ENCODE measurements at regions not wholly inside any gene's neighbourhood (a gene's known extent, or its start where the extent isn't known, plus 50 kb on each side); places are given as distances from the start of the nearest gene placed in this dataset.

DNA sequence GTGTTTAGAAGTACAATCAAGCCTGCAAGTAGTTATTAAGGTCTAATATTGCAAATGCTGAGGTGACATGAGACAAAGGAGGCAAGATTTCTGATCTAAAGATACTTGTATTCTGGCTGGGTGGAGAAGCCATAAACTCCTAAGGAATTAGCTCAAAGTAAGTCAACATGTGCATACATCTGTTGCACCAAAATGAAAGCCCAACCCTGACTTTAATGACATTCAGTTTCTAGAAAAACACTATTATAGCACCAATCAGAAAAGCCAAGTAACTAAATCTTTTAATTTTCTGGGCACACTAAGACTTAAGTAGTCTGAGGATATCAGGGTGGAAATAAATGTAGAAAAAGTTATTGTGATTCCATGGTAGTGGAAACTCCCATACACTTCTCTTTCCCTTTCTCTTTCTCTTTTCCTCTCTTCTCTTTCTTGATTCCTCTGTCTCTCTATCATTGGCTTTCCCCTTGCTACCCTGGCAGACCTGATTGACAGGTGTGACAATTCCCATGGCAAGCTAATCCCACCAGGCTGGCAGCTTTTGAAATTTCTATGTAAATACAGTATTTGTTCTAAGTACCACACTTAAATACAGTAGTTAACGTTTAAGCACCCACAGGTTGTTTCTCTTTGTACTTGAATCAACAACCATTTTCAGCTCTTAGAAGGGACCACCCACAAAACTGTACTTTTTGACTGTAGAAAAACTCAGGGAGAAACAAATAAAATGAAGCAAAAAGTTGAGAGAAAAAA, 528.4 kb upstream of the SEMA6D start:
- no peak overlapping the region for H2AFZ ChIP-seq (ENCODE audit: low read depth, low read length)
- H4K20me1 ChIP-seq (ENCODE audit: insufficient read depth, low read length), result no peaks in the 10 kb centered on the region
- no peak overlapping the region for H3K4me2 ChIP-seq (ENCODE audit: low read length)
- no peak overlapping the region for H3K4me3 Mint-ChIP-seq (ENCODE audit: unreplicated experiment)
- no peaks in the 10 kb centered on the region for H3K9me3 ChIP-seq (ENCODE audit: insufficient read depth, low read depth, low read length)
- TF ChIP-seq, protein P1, sequence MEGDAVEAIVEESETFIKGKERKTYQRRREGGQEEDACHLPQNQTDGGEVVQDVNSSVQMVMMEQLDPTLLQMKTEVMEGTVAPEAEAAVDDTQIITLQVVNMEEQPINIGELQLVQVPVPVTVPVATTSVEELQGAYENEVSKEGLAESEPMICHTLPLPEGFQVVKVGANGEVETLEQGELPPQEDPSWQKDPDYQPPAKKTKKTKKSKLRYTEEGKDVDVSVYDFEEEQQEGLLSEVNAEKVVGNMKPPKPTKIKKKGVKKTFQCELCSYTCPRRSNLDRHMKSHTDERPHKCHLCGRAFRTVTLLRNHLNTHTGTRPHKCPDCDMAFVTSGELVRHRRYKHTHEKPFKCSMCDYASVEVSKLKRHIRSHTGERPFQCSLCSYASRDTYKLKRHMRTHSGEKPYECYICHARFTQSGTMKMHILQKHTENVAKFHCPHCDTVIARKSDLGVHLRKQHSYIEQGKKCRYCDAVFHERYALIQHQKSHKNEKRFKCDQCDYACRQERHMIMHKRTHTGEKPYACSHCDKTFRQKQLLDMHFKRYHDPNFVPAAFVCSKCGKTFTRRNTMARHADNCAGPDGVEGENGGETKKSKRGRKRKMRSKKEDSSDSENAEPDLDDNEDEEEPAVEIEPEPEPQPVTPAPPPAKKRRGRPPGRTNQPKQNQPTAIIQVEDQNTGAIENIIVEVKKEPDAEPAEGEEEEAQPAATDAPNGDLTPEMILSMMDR (IDR thresholded peaks at IDR 0.05; ENCODE audit: insufficient read depth, low read depth, low read length), result no peak
- TF ChIP-seq EZH2 (IDR thresholded peaks at IDR 0.05; ENCODE audit: insufficient read depth, low read length), result no peak
- H3K9me3 Mint-ChIP-seq (ENCODE audit: unreplicated experiment), result no peaks in the 10 kb centered on the region
- no peaks in the 10 kb centered on the region for H3K36me3 ChIP-seq (ENCODE audit: insufficient read depth, low read length)
- DNase-seq (ENCODE audit: low read depth), result no peak
- peaks cover 19% of the 10 kb centered on the region for H3K27me3 Mint-ChIP-seq (ENCODE audit: low read depth, unreplicated experiment)
- no peaks in the 10 kb centered on the region for H3K4me1 Mint-ChIP-seq (ENCODE audit: low read depth, unreplicated experiment)
- no peaks in the 10 kb centered on the region for H3K79me2 ChIP-seq (ENCODE audit: insufficient read depth, low read length)
- FAIRE-seq, result no peak
- peaks cover 8% of the 10 kb centered on the region for H3K27me3 ChIP-seq (ENCODE audit: insufficient read depth, low read length)
- H3K27ac Mint-ChIP-seq (ENCODE audit: unreplicated experiment), result no peak overlapping the region
- H3K36me3 Mint-ChIP-seq (ENCODE audit: low read depth, unreplicated experiment), result no peaks in the 10 kb centered on the region
- H3K4me3 ChIP-seq (ENCODE audit: insufficient read depth, low read depth, low read length), result no peak overlapping the region
- no peak overlapping the region for H3K9ac ChIP-seq (ENCODE audit: low read length)
- no peak overlapping the region for H3K27ac ChIP-seq (ENCODE audit: low read depth, low read length)
- H3K4me1 ChIP-seq (ENCODE audit: insufficient read depth, low read length), result peaks cover 6% of the 10 kb centered on the region

DNA sequence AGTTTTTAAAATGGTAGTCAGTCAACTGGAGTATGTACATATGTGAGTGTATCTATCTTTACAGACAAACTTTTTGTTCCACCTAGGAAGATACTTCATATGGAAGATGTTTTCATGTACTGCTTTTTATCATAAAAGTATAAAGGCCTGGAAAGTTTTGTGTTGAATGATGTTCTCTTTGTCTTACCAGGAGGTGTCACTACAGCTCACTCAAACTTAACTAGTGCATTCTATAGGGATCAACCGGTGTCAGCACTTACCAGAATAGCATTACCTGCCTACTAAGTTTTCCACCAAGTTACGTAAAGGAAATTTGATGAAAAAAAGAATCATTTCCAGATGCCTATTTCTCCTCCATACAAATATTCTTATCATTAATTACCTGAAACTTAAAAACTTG, 522.6 kb upstream of the SEMA6D start:
- H3K4me1 ChIP-seq (ENCODE audit: insufficient read depth, low read length), result no peaks in the 10 kb centered on the region
- H3K4me2 ChIP-seq (ENCODE audit: low read length), result no peak overlapping the region
- H3K27ac ChIP-seq (ENCODE audit: low read depth, low read length), result no peak overlapping the region
- no peaks in the 10 kb centered on the region for H3K9me3 ChIP-seq (ENCODE audit: insufficient read depth, low read depth, low read length)
- H3K36me3 ChIP-seq (ENCODE audit: insufficient read depth, low read length), result no peaks in the 10 kb centered on the region
- H3K9ac ChIP-seq (ENCODE audit: low read length), result no peak overlapping the region
- Mint-ChIP-seq H3K4me1 (ENCODE audit: low read depth, unreplicated experiment) (no peaks in the 10 kb centered on the region), H3K4me3 (ENCODE audit: unreplicated experiment) (no peak overlapping the region), H3K27me3 (ENCODE audit: low read depth, unreplicated experiment) (peaks cover 10% of the 10 kb centered on the region), H3K27ac (ENCODE audit: unreplicated experiment) (no peak overlapping the region), H3K36me3 (ENCODE audit: low read depth, unreplicated experiment) (no peaks in the 10 kb centered on the region), H3K9me3 (ENCODE audit: unreplicated experiment) (no peaks in the 10 kb centered on the region)
- no peak overlapping the region for H3K4me3 ChIP-seq (ENCODE audit: insufficient read depth, low read depth, low read length)
- FAIRE-seq (no peak), DNase-seq (ENCODE audit: low read depth) (peak; percentile 4)
- no peaks in the 10 kb centered on the region for H3K27me3 ChIP-seq (ENCODE audit: insufficient read depth, low read length)
- H4K20me1 ChIP-seq (ENCODE audit: insufficient read depth, low read length), result no peaks in the 10 kb centered on the region
- no peak overlapping the region for H2AFZ ChIP-seq (ENCODE audit: low read depth, low read length)
- H3K79me2 ChIP-seq (ENCODE audit: insufficient read depth, low read length), result no peaks in the 10 kb centered on the region
- TF ChIP-seq, protein P1 (IDR thresholded peaks at IDR 0.05; ENCODE audit: insufficient read depth, low read depth, low read length), result peak; percentile 31
- TF ChIP-seq EZH2 (IDR thresholded peaks at IDR 0.05; ENCODE audit: insufficient read depth, low read length), result no peak

DNA sequence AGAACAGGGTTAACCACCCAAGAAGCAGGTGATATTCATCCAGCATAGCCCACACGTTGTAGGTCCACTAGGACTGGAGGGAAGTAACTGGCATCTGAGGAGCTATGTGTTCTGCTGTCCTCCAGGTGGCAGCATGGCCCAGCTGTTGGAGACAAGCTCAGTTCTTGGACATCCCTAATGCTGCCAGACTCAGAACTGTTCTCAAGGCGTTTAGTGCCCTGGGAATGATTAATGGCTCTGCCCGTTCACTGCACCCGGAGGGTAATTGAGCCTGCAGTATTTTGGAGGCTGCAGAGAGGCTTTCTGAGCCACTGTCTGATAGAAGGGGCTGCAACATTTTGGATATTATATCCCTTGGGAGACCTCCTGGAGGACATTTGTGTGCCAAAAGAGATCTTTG, 521.3 kb upstream of the SEMA6D start:
- TF ChIP-seq, protein P1 (IDR thresholded peaks at IDR 0.05; ENCODE audit: insufficient read depth, low read depth, low read length), result peak; percentile 90
- no peak for TF ChIP-seq EZH2 (IDR thresholded peaks at IDR 0.05; ENCODE audit: insufficient read depth, low read length)
- H3K27me3 Mint-ChIP-seq (ENCODE audit: low read depth, unreplicated experiment), result peaks cover 10% of the 10 kb centered on the region
- H3K27ac Mint-ChIP-seq (ENCODE audit: unreplicated experiment), result no peak overlapping the region
- Histone ChIP-seq H3K9ac (ENCODE audit: low read length) (no peak overlapping the region), H3K27ac (ENCODE audit: low read depth, low read length) (no peak overlapping the region), H3K27me3 (ENCODE audit: insufficient read depth, low read length) (no peaks in the 10 kb centered on the region), H2AFZ (ENCODE audit: low read depth, low read length) (no peak overlapping the region), H4K20me1 (ENCODE audit: insufficient read depth, low read length) (no peaks in the 10 kb centered on the region), H3K4me2 (ENCODE audit: low read length) (no peak overlapping the region), H3K79me2 (ENCODE audit: insufficient read depth, low read length) (no peaks in the 10 kb centered on the region), H3K4me3 (ENCODE audit: insufficient read depth, low read depth, low read length) (no peak overlapping the region), H3K9me3 (ENCODE audit: insufficient read depth, low read depth, low read length) (no peaks in the 10 kb centered on the region), H3K4me1 (ENCODE audit: insufficient read depth, low read length) (no peaks in the 10 kb centered on the region), H3K36me3 (ENCODE audit: insufficient read depth, low read length) (no peaks in the 10 kb centered on the region)
- FAIRE-seq (peak; percentile 87), DNase-seq (ENCODE audit: low read depth) (peak; percentile 62)
- H3K9me3 Mint-ChIP-seq (ENCODE audit: unreplicated experiment), result no peaks in the 10 kb centered on the region
- no peak overlapping the region for H3K4me3 Mint-ChIP-seq (ENCODE audit: unreplicated experiment)
- H3K36me3 Mint-ChIP-seq (ENCODE audit: low read depth, unreplicated experiment), result no peaks in the 10 kb centered on the region
- H3K4me1 Mint-ChIP-seq (ENCODE audit: low read depth, unreplicated experiment), result no peaks in the 10 kb centered on the region

Data from astrocyte (in vitro differentiated cells and primary cell).